ENCODE measurements at regions not wholly inside any gene's neighbourhood (a gene's known extent, or its start where the extent isn't known, plus 50 kb on each side); places are given as distances from the start of the nearest gene placed in this dataset.

GRCh38 chr5:124071039-124071438, 559.1 kb downstream of the CSNK1G3 start:
- TF ChIP-seq, protein P1, sequence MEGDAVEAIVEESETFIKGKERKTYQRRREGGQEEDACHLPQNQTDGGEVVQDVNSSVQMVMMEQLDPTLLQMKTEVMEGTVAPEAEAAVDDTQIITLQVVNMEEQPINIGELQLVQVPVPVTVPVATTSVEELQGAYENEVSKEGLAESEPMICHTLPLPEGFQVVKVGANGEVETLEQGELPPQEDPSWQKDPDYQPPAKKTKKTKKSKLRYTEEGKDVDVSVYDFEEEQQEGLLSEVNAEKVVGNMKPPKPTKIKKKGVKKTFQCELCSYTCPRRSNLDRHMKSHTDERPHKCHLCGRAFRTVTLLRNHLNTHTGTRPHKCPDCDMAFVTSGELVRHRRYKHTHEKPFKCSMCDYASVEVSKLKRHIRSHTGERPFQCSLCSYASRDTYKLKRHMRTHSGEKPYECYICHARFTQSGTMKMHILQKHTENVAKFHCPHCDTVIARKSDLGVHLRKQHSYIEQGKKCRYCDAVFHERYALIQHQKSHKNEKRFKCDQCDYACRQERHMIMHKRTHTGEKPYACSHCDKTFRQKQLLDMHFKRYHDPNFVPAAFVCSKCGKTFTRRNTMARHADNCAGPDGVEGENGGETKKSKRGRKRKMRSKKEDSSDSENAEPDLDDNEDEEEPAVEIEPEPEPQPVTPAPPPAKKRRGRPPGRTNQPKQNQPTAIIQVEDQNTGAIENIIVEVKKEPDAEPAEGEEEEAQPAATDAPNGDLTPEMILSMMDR (IDR thresholded peaks at IDR 0.05): no peak
- no peak for TF ChIP-seq POLR2A (IDR thresholded peaks at IDR 0.05)

Data from thyroid gland (tissue), 4 donors.